Left forelimb (tissue), 1 donor: ENCODE measurements at regions not wholly inside any gene's neighbourhood (a gene's known extent, or its start where the extent isn't known, plus 50 kb on each side); places are given as distances from the start of the nearest gene placed in this dataset.
"Not testable (repeated sequence)": the region's sequence is repeated elsewhere in the genome, so short reads cannot be mapped to it uniquely, and the experiment has no call there.

Source experiments
- DNase-seq: peaks from one replicate; pipeline ENCODE4 v3.0.0-alpha.2; 2018; ENCODE audit warnings: low spot score

DNA sequence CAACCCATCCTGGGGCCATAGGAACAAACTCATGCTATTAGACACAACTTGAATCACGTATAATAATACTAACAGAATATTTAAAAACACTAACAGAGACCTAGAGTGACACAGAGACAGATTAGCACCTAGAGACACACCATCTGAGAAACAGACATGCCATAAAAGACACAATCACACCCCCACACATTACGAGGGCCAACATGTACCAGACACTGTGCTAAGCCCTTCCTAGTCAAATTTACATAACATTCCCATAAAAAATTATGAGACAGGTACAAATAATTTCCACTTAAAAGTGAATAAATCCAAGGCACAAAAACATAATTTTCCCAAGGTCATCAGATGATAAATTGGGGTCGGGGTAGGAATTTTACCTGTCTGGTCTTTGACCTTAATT lies 141.1 kb upstream of the PRSS16 start:
- no peak for DNase-seq

DNA sequence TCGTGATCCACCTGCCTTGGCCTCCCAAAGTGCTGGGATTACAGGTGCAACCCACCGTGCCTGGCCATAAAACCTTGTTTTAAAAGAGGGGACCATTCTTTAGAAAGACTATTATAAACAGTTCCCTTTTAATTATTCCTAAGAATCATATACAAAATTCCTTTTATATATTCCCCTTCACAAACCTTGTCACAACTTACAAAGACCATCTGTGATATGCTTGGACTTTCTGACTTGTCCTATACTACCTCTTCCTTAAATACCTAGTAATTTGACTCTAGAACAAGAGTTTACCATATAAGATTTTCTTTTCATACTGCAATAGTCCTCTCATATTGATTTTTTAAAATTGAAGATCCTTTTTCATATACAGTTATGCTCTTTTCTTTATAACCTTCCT lies 135.8 kb upstream of the PRSS16 start:
- no peak for DNase-seq

GRCh38 chr6:27112974-27113373 lies 134.5 kb upstream of the PRSS16 start:
- DNase-seq: no peak

DNA sequence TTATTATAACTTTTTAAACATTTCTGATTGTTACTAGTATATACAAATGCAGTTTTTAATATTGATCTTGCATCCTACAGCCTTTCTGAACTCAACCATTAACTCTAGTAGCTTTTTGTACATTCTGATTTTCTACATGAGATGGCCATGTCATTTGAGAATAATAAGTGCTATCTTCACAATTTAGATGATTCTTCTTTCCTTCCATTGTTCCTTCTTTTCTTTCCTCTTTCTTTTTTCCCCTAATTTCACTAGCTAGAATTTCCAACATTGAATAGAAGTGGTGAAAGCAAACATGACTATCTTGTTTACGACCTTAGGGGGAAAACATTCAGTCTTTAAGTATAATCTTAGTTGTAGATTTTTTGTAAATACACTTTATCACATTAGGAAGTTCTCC lies 128.2 kb upstream of the PRSS16 start:
- no peak for DNase-seq

DNA sequence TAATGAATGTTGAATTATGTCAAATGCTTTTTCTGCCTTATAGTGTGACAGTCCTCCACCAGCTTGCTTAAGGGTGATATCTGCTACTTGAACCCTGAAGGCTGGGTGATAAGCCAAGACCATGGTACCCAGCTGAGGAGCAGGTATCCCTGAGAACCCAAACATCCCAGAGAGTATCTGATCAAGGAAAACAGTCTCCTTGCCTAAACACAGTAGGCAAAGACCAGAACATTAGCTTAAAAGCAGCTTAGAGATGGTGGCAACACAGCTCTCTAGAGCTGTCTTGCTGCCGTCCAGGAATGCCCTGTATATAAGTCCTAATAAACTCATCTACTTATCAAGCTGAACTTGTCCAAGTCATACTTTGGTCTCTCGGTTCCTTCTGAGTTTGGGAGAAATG lies 127.7 kb upstream of the PRSS16 start:
- no peak for DNase-seq

DNA sequence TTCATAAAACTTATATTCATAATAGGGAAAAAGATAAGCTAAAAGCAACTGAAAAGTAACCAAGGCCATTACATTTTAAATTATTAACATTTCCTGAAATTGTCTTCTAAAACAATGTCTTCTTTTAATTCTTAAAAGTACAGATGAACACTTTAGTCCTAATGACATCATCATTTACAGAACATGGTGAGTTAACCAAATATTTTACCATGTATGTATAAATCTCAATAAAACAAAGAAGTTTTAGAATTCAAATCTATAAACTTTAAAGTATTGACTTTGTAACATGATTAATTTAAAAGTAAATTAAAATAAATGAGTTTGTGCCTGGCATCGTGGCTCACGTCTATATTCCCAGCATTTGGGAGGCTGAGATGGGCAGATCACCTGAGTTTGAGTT lies 125.9 kb upstream of the PRSS16 start:
- DNase-seq: no peak

DNA sequence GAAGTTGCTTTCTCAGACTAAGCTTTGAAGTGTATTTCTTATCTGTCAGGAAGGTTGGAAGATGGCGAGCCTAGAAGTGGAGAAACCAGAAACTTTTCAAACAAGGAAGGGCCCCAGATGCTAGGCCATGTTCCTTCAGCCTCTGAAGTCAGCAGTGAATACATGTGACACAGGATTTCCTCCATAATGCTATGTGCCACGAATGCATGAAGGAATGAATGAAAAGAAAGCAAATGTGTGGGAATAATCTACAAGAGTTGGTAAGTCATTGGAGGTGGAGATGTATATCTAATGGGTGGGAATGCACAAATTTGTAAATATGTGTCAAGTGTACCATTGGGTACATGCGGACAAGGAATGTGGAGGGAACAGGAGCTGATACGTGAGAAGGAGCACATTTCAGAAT lies 123.2 kb upstream of the PRSS16 start:
- no peak for DNase-seq

- DNase-seq: no peak
These were observed 121.3 kb upstream of the PRSS16 start for GRCh38 chr6:27126046-27126814.

DNA sequence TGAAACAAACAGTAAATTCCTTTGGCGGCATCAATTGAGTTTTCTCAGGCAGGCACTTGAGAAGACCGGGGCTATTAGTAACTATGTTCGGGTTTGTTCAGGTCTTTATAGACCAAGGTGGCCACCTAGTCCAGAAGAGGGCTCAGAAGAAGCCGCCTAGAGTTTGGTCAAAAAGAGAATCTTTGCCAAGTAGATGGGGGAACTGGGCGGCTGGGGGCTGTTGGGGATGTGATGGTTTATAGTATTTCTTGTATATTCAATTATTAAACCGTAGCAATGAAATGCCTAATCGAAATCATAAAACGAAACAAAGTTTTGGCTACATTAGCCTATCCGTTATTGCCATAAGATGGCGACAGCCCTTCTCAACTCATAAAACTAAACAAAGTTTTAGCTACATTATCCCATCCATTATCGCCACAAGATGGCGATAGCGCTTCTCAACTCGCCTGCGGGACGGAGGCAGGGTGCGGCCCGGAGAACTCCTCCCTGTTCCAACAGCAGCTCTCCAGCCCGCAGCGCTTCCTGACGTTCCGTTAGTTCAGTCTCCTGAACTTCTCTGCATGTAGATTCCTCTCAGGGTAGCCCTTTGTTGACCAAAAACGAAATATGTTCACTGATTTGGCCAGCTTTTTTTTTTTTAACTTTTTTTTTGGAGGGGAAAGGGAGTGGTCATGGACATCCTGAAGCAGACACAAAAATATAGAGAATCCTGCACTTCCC lies 120.5 kb upstream of the PRSS16 start:
- DNase-seq: peak; percentile 87

DNA sequence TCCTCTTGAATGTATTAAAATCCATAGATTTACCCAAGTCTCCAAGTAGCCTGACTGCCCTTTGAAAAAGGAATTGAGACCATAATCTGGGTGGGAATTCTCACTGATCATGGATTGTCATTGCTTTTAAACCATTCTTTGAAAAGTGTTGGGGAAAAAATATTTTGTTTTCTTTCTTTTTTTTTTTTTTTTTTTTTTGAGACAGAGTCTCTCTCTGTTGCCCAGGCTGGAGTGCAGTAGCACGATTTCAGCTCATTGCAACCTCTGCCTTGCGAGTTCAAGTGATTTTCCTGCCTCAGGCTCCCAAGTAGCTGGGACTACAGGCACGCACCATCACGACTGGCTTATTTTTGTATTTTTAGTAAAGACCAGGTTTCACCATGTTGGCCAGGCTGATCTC lies 119.6 kb upstream of the PRSS16 start:
- not testable (repeated sequence) for DNase-seq

GRCh38 chr6:27128311-27129094 lies 119.0 kb upstream of the PRSS16 start:
- DNase-seq: no peak

GRCh38 chr6:27129095-27129815 lies 118.2 kb upstream of the PRSS16 start:
- DNase-seq: no peak

DNA sequence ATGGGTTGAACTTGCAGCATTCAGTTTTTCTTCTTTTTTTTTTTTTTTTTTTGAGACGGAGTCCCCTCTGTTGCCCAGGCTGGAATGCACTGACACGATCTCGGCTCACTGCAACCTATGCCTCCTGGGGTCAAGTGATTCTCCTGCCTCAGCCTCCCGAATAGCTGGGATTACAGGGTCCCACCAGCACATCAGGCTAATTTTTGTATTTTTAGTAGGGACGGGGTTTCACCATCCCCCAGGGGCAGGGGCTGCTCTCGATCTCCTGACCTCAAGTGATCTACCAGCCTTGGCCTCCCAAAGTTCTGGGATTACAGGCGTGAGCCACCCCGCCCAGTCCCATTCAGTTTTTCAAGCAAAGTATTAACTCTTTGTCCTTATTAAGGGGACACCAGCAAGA lies 117.6 kb upstream of the PRSS16 start:
- no peak for DNase-seq

DNA sequence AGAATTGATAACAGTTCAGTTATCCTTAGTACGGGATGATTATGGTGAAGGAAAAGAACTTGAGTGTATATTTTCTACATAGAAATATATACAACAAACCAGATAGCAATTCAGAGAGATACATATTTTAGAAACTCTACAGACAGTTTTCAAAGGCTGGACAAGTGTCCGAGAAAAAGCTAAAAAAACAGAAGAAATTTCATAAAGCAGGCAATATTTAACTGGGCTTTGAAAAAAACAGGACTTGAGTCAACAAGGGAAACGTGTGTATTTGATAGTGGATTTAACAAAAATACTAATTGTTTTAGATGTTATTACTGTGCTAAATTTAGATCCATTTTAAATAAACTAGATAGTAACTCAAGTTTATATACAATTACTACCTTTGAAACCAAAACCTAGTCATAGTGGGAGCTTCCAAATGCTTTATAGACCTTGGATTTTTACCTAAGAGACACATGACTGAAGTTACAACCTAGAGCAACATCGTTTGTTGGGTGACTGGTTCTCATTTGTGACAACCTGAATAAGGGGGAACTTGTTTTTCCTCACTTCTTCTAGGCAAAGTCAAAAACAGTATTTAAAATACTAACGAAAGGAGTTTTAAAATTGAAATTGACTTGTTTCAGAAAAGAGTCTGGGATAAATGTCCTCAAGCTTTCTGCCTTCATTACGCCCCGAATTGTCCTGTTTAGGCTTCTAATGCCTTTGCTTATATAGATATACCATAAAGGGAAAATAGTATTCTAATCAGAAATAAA lies 116.7 kb upstream of the PRSS16 start:
- no peak for DNase-seq

DNA sequence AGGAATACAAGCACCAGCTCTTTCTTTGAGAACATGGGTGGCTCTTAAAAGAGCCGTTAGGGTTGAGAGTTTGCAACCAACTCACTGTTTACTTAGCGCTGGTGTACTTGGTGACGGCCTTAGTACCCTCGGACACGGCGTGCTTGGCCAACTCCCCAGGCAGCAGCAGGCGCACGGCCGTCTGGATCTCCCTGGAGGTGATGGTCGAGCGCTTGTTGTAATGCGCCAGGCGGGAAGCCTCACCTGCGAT lies 115.3 kb upstream of the PRSS16 start:
- not testable (repeated sequence) for DNase-seq

- peak; percentile 94 for DNase-seq
These were observed 114.8 kb upstream of the PRSS16 start for GRCh38 chr6:27132532-27133280.

DNA sequence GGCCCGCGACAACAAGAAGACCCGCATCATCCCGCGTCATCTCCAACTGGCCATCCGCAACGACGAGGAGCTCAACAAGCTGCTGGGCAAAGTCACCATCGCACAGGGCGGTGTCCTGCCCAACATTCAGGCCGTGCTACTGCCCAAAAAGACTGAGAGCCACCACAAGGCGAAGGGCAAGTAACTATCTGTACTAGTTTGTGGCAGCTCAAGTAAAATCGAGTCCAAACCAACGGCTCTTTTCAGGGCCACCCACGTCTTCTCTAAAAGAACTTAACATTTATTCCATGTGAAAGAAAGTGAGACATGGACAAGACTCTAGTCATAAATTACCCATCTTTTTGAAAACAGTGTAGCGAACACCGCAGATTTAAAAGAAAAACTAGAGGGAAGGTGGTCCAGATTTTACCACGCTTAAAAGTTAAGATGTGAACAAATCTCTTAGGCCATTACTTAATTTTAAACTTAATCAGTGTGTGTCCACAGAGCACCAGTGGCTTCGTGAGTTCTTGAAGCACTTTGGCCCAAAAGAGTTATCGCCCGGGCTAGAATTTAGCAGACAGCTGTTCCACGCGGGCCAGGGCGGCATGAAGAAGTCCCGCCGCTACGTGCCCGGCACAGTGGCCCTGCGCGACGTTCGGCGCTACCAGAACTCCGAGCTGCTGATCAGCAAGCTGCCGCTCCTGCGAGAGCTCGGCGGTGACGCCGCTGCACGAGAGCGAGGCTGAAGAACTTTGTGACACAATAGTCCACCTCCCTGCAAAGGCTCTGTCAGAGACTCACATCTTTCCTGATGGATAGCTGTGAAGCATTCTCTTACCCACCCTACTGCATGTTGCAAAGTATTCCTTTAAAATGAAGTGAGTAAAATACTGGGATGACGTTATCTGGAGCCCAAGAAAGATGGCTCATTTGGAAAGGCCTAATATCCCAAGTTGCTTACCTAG lies 113.9 kb upstream of the PRSS16 start:
- peak; percentile 76 for DNase-seq

- DNase-seq: no peak
These were observed 112.3 kb upstream of the PRSS16 start for GRCh38 chr6:27135087-27135657.

DNA sequence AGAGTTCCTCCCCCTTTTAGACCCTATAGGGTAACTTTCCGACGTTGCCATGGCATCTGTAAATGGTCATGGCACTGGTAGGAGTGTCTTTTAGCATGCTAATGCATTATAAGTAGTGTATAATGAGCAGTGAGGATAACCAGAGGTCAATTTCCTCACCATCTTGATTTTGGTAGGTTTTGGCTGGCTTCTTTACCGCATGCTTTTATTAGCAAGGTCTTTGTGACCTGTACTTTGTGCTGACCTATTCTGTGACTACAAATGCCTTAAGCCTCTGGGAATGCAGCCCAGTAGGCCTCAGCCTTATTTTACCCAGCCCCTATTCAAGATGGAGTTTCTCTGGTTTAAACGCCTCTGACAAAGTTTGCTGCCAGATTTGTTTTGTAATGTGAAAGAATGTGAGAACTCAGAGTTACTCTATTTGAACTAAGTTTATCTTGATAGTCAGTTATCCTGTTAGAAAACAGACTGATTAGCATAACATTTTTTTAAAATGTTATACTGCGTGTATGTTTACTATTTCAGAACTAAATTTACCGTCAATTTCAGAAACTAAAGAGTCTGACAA lies 111.3 kb upstream of the PRSS16 start:
- no peak for DNase-seq
